Mucosa of descending colon (tissue), 3 donors: ENCODE measurements at regions not wholly inside any gene's neighbourhood (a gene's known extent, or its start where the extent isn't known, plus 50 kb on each side); places are given as distances from the start of the nearest gene placed in this dataset.

Experiments
- ATAC-seq: fragments of 200-7000 bp; cut with Tn5 transposase; one replicate; pipeline ENCODE4 v1.9.1; 2020; ENCODE audit warnings: mild to moderate bottlenecking, moderate library complexity
- DNase-seq, 3 donors: peaks; one replicate each; pipeline ENCODE4 v3.0.0-alpha.2; 2020
- H3K36me3 ChIP-seq: fragments of 200-600 bp; one replicate; pipeline ENCODE4 v1.8.0; 2021; ENCODE audit warnings: low read depth, mild to moderate bottlenecking
- H3K4me1 ChIP-seq: fragments of 200-600 bp; one replicate; pipeline ENCODE4 v1.8.0; 2021; ENCODE audit warnings: low read depth, mild to moderate bottlenecking
- H3K4me3 ChIP-seq: fragments of 200-600 bp; one replicate; pipeline ENCODE4 v1.8.0; 2021; ENCODE audit warnings: mild to moderate bottlenecking
- H3K9me3 ChIP-seq: fragments of 200-600 bp; one replicate; pipeline ENCODE4 v1.8.0; 2021; ENCODE audit warnings: mild to moderate bottlenecking
- intact Hi-C, 2 donors: fragments of 100-400 bp; cut with DNase I in 1 of 2; cut with micrococcal nuclease in 1 of 2; formaldehyde crosslinking; loops; one replicate each; pipeline versions ENCODE4 v1.11.0 to v1.11.1; 2022; cut with DNase I, micrococcal nuclease
- TF ChIP-seq, protein P1 (sequence below): fragments of 200-600 bp; IDR thresholded peaks from one replicate; pipeline ENCODE4 v1.8.0; 2022; ENCODE audit warnings: antibody characterized with exemption, mild to moderate bottlenecking
- donor health status: DM: no; HTN: no; CAD: no; lungs with moderate emphysema.
- donor health status: DM: no; HTN: no; CAD: no.
- donor health status: DM: no; HTN: yes; CAD: no.

GRCh38 chr17:45648642-45649041 is 135.5 kb upstream of the CRHR1 start:
- intact Hi-C loops = no loop called here
- Histone ChIP-seq H3K9me3 (no peaks in the 10 kb centered on the region), H3K36me3 (no peaks in the 10 kb centered on the region), H3K4me3 (no peak overlapping the region), H3K4me1 (no peaks in the 10 kb centered on the region)
- DNase-seq (no peak), ATAC-seq (no peak)
- TF ChIP-seq, protein P1, sequence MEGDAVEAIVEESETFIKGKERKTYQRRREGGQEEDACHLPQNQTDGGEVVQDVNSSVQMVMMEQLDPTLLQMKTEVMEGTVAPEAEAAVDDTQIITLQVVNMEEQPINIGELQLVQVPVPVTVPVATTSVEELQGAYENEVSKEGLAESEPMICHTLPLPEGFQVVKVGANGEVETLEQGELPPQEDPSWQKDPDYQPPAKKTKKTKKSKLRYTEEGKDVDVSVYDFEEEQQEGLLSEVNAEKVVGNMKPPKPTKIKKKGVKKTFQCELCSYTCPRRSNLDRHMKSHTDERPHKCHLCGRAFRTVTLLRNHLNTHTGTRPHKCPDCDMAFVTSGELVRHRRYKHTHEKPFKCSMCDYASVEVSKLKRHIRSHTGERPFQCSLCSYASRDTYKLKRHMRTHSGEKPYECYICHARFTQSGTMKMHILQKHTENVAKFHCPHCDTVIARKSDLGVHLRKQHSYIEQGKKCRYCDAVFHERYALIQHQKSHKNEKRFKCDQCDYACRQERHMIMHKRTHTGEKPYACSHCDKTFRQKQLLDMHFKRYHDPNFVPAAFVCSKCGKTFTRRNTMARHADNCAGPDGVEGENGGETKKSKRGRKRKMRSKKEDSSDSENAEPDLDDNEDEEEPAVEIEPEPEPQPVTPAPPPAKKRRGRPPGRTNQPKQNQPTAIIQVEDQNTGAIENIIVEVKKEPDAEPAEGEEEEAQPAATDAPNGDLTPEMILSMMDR = no peak

DNA sequence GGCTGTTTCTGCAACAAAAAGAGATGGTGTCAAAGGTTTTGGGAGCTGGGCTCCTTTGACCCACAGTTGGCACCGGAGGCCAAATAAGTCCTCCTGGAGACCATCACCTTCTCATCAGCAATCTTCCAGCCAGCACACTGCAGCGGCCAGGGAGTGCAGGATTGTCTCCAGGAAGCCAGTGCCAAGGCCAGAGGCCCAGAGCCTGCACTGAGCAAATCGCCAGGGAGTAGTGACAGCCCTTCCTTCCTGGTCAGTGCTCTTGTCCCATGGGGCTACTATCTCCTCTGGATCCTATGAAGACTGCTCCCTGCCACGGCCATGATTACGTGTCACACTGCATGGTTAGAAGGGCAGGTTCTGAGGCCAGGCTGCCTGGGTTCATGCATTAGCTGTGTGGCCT is 134.3 kb upstream of the CRHR1 start:
- TF ChIP-seq, protein P1 = no peak
- DNase-seq = no peak
- Histone ChIP-seq H3K9me3 (no peaks in the 10 kb centered on the region), H3K4me3 (no peak overlapping the region), H3K36me3 (no peaks in the 10 kb centered on the region), H3K4me1 (no peaks in the 10 kb centered on the region)
- intact Hi-C loops = no loop called here
- ATAC-seq = no peak

- no peaks in the 10 kb centered on the region for H3K4me1 ChIP-seq
- no peaks in the 10 kb centered on the region for H3K36me3 ChIP-seq
- TF ChIP-seq, protein P1 = no peak
- H3K4me3 ChIP-seq = no peak overlapping the region
- no peaks in the 10 kb centered on the region for H3K9me3 ChIP-seq
- ATAC-seq = no peak
- DNase-seq = no peak
- intact Hi-C loops = no loop called here
Measured at GRCh38 chr17:45650561-45650960, 133.6 kb upstream of the CRHR1 start.

GRCh38 chr17:45651145-45651709 is 132.9 kb upstream of the CRHR1 start:
- no peaks in the 10 kb centered on the region for H3K36me3 ChIP-seq
- no peaks in the 10 kb centered on the region for H3K9me3 ChIP-seq
- intact Hi-C loops = no loop called here
- TF ChIP-seq, protein P1 = no peak
- no peaks in the 10 kb centered on the region for H3K4me1 ChIP-seq
- DNase-seq = no peak
- ATAC-seq = no peak
- no peak overlapping the region for H3K4me3 ChIP-seq

DNA sequence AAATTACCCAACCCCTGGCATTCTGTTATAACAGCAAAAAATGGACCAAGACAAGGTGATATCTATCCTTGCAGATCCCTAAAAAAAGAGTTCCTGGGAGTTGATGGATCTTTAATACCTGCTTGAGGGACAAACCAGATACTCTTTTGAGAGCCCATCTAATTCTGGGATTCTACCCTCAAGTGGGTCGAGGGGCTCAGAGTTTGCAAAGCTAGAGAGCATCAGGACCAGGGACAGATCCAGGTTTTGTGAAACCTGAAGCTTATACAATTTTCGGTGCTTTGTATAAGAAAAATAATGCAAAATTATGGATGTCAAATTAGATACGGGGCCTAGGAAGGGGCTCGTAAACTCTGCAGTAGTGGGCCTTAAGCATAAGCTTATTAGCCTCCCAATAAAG is 130.5 kb upstream of the CRHR1 start:
- DNase-seq = no peak
- no peak for ATAC-seq
- H3K9me3 ChIP-seq = no peaks in the 10 kb centered on the region
- no peak overlapping the region for H3K4me3 ChIP-seq
- TF ChIP-seq, protein P1 = no peak
- H3K36me3 ChIP-seq = no peaks in the 10 kb centered on the region
- intact Hi-C loops = no loop called here
- H3K4me1 ChIP-seq = no peaks in the 10 kb centered on the region
